SJSA1 (cell line): ENCODE measurements at regions not wholly inside any gene's neighbourhood (a gene's known extent, or its start where the extent isn't known, plus 50 kb on each side); places are given as distances from the start of the nearest gene placed in this dataset.

Experiments
- DNase-seq, 2 experiments: peaks; one replicate each; pipeline ENCODE4 v3.0.0-alpha.2; 2015 to 2020; ENCODE audit warnings: low spot score in 2 of 2, low read depth in 1 of 2
- H3K27ac ChIP-seq: fragments of 250-450 bp; sonication (Bioruptor Pico); 2 replicates; pipeline ENCODE4 v1.5.1; 2020; ENCODE audit warnings: mild to moderate bottlenecking, moderate library complexity
- H3K27me3 ChIP-seq: fragments of 250-450 bp; sonication (Bioruptor Pico); replicated peaks from 2 replicates; pipeline ENCODE4 v1.5.1; 2020; ENCODE audit warnings: mild to moderate bottlenecking, moderate library complexity
- H3K36me3 ChIP-seq: fragments of 250-450 bp; sonication (Bioruptor Pico); 2 replicates; pipeline ENCODE4 v1.5.1; 2020; ENCODE audit warnings: mild to moderate bottlenecking
- H3K4me1 ChIP-seq: fragments of 250-450 bp; sonication (Bioruptor Pico); replicated peaks from 2 replicates; pipeline ENCODE4 v1.6.1; 2021; ENCODE audit warnings: mild to moderate bottlenecking
- H3K4me3 ChIP-seq: fragments of 250-450 bp; sonication (Bioruptor Pico); 2 replicates; pipeline ENCODE4 v1.5.1; 2020; ENCODE audit warnings: mild to moderate bottlenecking
- H3K9me3 ChIP-seq: fragments of 250-450 bp; sonication (Bioruptor Pico); replicated peaks from 2 replicates; pipeline ENCODE4 v1.5.1; 2020; ENCODE audit warnings: mild to moderate bottlenecking

DNA sequence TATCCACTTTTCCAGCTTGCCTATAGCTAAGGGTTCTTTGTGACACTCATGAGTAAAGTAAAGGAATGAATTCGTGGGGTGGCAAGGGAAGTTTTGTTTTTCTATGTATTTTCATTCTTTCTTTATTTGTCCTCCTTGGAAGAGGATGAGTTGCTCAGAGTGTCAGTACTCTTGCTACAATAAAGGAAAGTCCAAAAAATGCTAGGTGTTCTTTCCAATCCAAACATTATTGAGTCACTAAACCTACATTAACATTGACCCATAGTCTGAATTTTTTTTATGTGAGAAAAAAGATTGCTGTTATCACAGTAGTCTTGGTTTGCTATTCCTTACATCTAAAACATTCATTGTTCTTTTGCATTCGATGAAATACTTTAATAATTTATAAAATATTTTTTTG is 959.9 kb upstream of the ADGRL4 start:
- Histone ChIP-seq H3K9me3 (no peaks in the 10 kb centered on the region), H3K27ac (no peak overlapping the region), H3K4me3 (no peak overlapping the region), H3K4me1 (no peaks in the 10 kb centered on the region), H3K36me3 (no peaks in the 10 kb centered on the region), H3K27me3 (no peaks in the 10 kb centered on the region)
- no peak for DNase-seq

DNA sequence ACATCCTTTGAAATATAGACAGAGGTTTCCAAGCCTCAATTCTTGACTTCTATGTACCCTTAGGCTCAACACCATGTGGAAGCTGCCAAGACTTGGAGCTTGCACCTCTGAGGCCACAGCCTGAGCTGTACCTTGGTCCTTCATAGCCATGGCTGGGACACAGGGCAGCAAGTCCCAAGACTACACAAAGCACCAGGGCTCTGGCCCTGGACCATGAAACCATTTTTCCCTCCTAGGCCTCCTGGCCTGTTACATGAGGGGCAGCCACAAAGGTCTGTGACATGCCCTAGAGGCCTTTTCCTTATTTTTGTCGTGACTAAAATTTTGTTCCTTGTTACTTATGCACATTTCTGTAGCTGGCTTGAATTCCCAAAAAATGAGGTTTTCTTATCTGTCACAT is 953.1 kb upstream of the ADGRL4 start:
- Histone ChIP-seq H3K4me1 (no peaks in the 10 kb centered on the region), H3K9me3 (peaks cover 8% of the 10 kb centered on the region), H3K36me3 (no peaks in the 10 kb centered on the region), H3K27me3 (no peaks in the 10 kb centered on the region), H3K4me3 (no peak overlapping the region), H3K27ac (no peak overlapping the region)
- DNase-seq: no peak

DNA sequence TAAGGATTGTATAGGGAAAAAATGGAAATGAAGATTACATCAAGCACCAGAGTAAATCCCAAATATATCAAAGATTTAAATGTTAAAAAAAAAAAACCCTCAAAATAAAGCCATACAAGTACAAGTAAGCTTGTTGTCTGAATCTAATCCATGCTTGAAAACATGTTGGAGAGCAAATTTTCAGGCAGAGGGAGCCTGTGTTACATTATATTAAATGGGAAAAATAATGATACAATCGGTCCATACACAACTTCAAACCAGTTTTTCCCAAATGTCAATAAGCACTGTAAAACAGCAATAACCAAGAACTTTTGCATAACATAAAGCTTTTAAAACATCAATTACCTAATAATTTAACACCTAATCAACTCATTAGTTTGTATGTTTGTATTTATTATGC is 949.4 kb upstream of the ADGRL4 start:
- Histone ChIP-seq H3K4me1 (no peaks in the 10 kb centered on the region), H3K36me3 (no peaks in the 10 kb centered on the region), H3K27ac (no peak overlapping the region), H3K4me3 (no peak overlapping the region), H3K9me3 (peaks cover 8% of the 10 kb centered on the region), H3K27me3 (no peaks in the 10 kb centered on the region)
- DNase-seq: no peak

DNA sequence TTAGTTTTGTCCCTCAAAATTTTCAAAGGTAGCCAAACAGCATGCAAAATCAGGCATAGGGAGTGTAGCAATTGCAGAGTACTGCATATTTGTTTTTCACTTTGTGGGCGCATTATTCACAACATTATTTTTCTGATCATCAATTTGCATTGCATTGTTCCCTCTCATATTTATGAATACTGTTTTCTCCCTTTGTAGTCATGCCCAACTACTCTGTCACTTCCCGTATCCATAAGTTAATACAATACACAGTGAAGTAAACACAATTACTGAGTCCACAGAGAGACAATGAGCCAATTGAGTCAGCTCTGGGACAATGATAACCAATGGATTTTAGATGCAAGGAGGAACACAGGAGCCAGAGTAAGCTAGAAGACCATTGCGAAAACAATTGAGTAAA is 944.0 kb upstream of the ADGRL4 start:
- Histone ChIP-seq H3K9me3 (no peaks in the 10 kb centered on the region), H3K27ac (no peak overlapping the region), H3K36me3 (no peaks in the 10 kb centered on the region), H3K27me3 (no peaks in the 10 kb centered on the region), H3K4me3 (no peak overlapping the region), H3K4me1 (no peaks in the 10 kb centered on the region)
- DNase-seq: no peak

DNA sequence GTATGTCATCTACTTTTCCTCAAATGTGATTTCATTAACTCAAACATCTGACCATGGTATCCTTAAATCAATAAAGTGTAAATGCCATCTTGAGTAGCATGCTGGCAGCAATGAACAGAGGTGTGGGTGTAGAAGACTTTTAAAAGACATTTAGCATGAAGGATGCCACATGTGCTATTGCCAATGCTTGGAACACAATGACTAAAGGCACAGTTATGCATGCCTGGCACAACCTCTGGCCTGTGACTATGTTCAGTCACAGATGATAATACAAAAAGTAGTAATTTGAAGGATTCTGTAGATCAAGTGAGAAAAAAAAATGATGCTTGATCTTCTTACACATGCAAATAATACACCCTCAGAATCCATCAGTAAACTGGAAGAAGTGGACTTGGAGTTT is 938.9 kb upstream of the ADGRL4 start:
- Histone ChIP-seq H3K9me3 (no peaks in the 10 kb centered on the region), H3K4me1 (no peaks in the 10 kb centered on the region), H3K36me3 (no peaks in the 10 kb centered on the region), H3K27ac (no peak overlapping the region), H3K27me3 (no peaks in the 10 kb centered on the region), H3K4me3 (no peak overlapping the region)
- DNase-seq: no peak

DNA sequence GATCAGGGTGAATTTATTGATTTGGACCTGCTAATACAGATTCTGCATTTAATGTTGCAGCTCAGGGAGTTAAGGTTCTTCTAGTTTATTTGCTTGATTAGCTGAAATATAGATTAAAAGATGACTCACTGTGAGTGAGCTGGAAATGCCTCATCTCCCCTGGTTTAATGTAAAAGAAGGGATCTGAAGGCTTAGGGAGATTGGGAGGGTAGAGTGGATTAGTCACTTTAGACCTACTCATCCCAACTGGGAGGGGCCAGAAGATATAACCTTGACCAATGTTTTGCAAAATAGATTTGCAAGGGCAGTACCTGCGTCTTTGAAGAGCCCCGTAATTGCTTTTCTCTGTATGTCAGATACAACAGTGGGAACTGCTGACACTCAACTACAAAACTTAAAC is 922.8 kb upstream of the ADGRL4 start:
- H3K4me1 ChIP-seq: no peaks in the 10 kb centered on the region
- no peak overlapping the region for H3K27ac ChIP-seq
- no peaks in the 10 kb centered on the region for H3K36me3 ChIP-seq
- no peak for DNase-seq
- no peak overlapping the region for H3K4me3 ChIP-seq
- no peaks in the 10 kb centered on the region for H3K27me3 ChIP-seq
- no peaks in the 10 kb centered on the region; the same call in none of the 2 replicates for H3K9me3 ChIP-seq

DNA sequence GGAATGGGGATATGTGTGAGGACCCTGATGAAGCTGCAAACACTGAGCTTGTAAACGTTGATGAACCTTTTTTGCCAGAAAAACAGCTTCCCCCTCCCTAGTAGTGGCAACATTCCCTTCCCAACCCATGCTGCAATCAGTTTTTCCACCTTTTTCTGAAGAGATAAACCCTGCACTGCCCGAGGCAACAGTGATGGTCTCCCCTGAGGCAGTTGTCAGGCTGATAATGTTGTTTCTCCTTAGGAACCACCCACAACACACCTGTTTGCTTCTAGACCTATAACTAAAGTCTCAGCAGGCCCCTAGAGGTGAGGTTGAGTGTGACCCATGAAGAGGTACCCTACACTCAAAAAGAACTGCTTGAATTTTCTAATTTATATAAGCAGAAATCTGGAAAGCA is 922.4 kb upstream of the ADGRL4 start:
- Histone ChIP-seq H3K27ac (no peak overlapping the region), H3K4me1 (no peaks in the 10 kb centered on the region), H3K27me3 (no peaks in the 10 kb centered on the region), H3K36me3 (no peaks in the 10 kb centered on the region), H3K9me3 (no peaks in the 10 kb centered on the region; the same call in none of the 2 replicates), H3K4me3 (no peak overlapping the region)
- DNase-seq: no peak

DNA sequence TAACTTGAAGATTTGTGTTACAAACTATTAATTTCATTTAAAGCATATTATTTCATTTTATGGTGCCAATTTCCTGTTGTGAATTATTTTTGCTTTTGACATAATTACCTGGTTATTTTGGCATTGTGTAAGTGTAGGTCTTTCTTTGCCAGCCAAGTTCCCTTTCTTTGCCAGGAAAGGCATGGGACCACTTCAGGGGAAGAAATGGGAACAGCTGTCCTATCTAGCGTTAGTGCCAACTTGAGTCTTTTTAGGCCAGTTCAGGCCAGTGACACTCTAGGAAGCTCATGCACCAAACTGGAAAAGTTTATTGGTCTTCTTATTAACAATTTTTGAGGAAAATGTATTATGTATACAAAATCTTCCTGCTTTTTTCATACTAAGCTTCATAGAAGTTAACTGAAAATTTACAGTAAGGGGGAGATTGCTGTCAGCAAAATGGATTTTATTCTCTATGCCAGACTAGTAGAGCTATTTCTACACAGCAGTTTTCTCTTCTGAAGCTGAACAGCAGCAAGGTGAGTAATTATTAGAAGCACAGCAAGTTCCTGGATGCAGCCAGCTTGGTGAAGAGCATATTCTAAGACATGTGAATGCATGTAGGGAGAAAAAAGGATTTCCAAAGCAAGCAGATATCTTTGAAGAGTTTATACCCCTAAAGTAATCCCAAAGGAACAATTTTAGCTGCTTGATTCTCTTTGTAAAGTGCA is 914.6 kb upstream of the ADGRL4 start:
- H3K4me1 ChIP-seq: no peaks in the 10 kb centered on the region
- no peak for DNase-seq
- no peaks in the 10 kb centered on the region for H3K36me3 ChIP-seq
- no peak overlapping the region for H3K27ac ChIP-seq
- H3K27me3 ChIP-seq: no peaks in the 10 kb centered on the region
- H3K4me3 ChIP-seq: no peak overlapping the region
- H3K9me3 ChIP-seq: peaks cover 10% of the 10 kb centered on the region; the same call in 1 of the 2 replicates

DNA sequence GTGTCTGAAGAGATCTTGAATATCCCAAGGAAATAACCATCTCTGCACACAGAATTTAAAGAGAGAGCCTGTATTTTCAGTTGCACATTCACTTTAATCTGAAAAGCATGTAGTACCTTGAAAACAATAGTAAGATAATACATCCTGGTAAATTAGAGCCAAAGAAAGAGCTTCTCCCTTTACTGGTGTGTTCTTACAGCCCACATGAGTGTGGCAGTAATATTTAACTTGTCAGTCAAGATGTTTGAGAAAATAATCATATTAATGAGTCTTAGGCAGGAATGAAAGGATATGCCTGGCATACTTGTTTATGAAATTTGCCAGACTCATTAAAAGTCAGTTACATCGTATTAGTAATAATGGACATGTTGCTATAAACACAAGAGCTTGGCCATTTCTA is 908.4 kb upstream of the ADGRL4 start:
- Histone ChIP-seq H3K4me1 (no peaks in the 10 kb centered on the region), H3K27me3 (no peaks in the 10 kb centered on the region), H3K4me3 (no peak overlapping the region), H3K9me3 (peaks cover 10% of the 10 kb centered on the region; the same call in 1 of the 2 replicates), H3K27ac (no peak overlapping the region), H3K36me3 (no peaks in the 10 kb centered on the region)
- no peak for DNase-seq

DNA sequence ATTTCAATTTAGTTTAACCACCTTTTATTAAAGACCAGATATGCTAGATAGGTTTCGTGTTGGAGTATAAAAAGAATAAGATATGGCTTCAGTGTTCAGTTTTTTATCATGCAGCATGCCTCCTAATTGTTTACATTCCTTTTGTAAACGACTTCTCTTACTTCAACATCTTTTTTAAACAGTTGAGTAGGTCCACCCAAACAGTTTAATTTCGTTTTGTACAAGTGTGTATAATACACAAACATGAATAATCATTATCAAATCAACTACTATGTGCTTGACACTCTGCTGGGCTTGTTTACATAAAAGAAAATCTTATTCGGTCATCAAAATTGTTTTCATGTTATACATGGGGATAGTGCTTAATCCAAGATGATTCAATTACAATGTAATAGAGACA is 906.3 kb upstream of the ADGRL4 start:
- Histone ChIP-seq H3K27ac (no peak overlapping the region), H3K36me3 (no peaks in the 10 kb centered on the region), H3K4me3 (no peak overlapping the region), H3K27me3 (no peaks in the 10 kb centered on the region), H3K9me3 (peaks cover 10% of the 10 kb centered on the region; the same call in 1 of the 2 replicates), H3K4me1 (no peaks in the 10 kb centered on the region)
- DNase-seq: no peak

DNA sequence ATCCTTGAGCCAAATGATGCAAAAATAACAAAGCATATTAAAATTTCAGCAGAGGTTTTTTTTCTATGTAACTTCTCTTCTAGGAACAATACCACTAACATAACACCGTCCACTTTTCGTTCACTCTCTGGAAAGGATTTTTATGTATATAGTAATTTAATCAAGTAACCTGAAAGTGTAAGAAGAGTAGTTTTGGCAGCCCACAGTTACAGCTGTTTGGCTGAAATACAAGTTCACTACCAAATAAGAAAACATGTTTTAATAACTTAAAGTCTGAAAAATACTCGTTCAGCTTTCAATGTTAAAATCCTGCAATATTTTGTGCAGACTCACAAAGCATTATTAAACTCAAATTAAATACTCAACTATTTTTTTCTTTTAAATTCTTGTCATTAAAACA is 896.8 kb upstream of the ADGRL4 start:
- Histone ChIP-seq H3K4me1 (no peaks in the 10 kb centered on the region), H3K27ac (no peak overlapping the region), H3K27me3 (no peaks in the 10 kb centered on the region), H3K9me3 (peaks cover 2% of the 10 kb centered on the region; the same call in 1 of the 2 replicates), H3K4me3 (no peak overlapping the region), H3K36me3 (no peaks in the 10 kb centered on the region)
- DNase-seq: no peak

DNA sequence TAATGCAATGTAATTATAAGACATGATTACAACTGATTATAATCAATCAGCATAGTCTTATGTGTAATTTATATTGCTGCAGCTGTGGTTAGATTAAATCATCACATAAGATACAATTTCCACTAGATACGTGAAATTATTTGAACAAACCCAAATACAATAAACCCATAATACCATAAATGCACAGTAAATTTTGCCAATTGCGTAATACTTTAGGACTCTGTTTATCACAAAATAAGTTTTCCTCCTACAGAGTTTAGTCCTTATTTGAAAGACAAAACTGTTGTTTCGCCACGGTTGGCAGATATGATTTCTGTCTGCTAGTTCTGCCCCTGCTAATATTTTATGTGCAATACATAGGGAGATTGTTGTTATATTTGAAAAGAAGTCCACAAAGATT is 895.9 kb upstream of the ADGRL4 start:
- H3K27me3 ChIP-seq: no peaks in the 10 kb centered on the region
- H3K36me3 ChIP-seq: no peaks in the 10 kb centered on the region
- no peak overlapping the region for H3K27ac ChIP-seq
- no peak for DNase-seq
- H3K4me1 ChIP-seq: no peaks in the 10 kb centered on the region
- no peak overlapping the region for H3K4me3 ChIP-seq
- peaks cover 2% of the 10 kb centered on the region; the same call in 1 of the 2 replicates for H3K9me3 ChIP-seq

DNA sequence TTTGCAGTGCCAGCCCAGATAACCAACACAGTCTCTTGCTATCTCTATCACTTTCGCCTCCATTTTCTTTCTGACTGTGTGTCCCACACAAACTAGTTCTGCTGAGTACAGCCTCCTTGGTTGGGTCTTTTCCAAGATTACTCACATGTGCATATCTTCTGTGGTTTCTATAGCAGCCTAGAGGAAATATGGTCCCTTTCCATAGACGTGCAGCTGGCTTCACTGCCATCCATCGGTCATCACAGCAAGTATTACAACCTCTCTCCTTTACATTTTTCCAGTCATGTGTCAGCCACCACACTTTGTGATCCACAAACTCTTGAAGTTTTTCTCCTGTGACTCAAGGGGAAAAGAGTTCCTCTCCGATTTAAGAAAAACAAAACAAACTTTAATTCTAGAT is 893.4 kb upstream of the ADGRL4 start:
- peak in 1 of 2 experiments; percentile 2 for DNase-seq
- H3K9me3 ChIP-seq: 0 out of 2 replicates have a peak, but pooled peaks cover 3% of the 10 kb centered on the region
- H3K36me3 ChIP-seq: no peaks in the 10 kb centered on the region
- H3K27me3 ChIP-seq: no peaks in the 10 kb centered on the region
- H3K4me1 ChIP-seq: no peaks in the 10 kb centered on the region
- no peak overlapping the region for H3K27ac ChIP-seq
- H3K4me3 ChIP-seq: no peak overlapping the region

DNA sequence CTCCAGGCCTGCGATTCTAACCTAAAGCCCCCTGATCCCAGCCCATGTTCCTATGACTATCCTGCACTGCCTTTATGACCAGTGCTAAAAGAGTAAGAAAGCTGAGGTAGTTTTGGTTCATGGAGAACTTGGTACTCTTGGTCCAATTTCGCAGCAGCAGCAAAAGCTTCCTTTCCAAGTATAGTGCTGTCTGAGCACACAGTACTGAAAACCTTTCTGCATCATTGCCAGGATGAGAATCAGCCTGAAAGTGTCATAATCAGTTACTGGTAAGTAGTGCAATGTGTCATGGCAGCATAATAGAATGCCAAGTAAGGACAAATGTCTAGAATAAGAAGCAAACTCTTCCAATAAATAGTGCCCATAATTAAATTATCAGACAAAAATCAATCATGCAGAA is 889.6 kb upstream of the ADGRL4 start:
- Histone ChIP-seq H3K4me1 (no peaks in the 10 kb centered on the region), H3K27me3 (no peaks in the 10 kb centered on the region), H3K27ac (no peak overlapping the region), H3K4me3 (no peak overlapping the region), H3K36me3 (no peaks in the 10 kb centered on the region), H3K9me3 (0 out of 2 replicates have a peak, but pooled peaks cover 3% of the 10 kb centered on the region)
- no peak for DNase-seq

DNA sequence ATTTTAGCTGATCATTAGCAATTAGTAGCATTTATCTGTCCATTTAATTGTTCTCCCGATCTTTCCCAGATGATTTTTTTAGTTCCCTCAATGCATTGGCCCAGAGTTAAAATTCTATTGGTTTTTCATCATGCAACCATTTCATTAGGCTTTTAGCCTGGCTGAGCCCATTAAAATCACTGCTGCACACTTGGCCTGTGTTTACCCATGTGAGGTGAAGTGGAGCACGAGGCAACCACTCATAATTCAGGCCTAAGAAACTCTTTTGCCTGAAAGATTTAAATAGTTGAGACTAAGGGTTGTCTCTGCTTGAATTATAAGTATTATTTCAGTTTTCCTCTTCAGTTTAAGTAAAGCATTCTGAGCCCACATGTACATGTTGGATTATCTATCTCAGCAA is 889.0 kb upstream of the ADGRL4 start:
- no peaks in the 10 kb centered on the region for H3K27me3 ChIP-seq
- no peak overlapping the region for H3K4me3 ChIP-seq
- 0 out of 2 replicates have a peak, but pooled peaks cover 3% of the 10 kb centered on the region for H3K9me3 ChIP-seq
- DNase-seq: no peak
- H3K4me1 ChIP-seq: no peaks in the 10 kb centered on the region
- H3K36me3 ChIP-seq: no peaks in the 10 kb centered on the region
- no peak overlapping the region for H3K27ac ChIP-seq
